HEK293 (cell line): ENCODE measurements at regions not wholly inside any gene's neighbourhood (a gene's known extent, or its start where the extent isn't known, plus 50 kb on each side); places are given as distances from the start of the nearest gene placed in this dataset.

Experiments
- CTCF ChIP-seq: fragments of 450-650 bp; formaldehyde crosslinking; IDR thresholded peaks from 2 replicates; pipeline ENCODE4 v1.5.1; 2016; ENCODE audit warnings: missing biosample characterization, missing genetic modification characterization
- RBAK ChIP-seq: fragments of 450-650 bp; formaldehyde crosslinking; IDR thresholded peaks from 2 replicates; pipeline ENCODE4 v1.5.1; 2016; ENCODE audit warnings: missing biosample characterization, missing genetic modification characterization
- ZNF561 ChIP-seq: fragments of 450-650 bp; IDR thresholded peaks from 2 replicates; pipeline ENCODE4 v1.5.1; 2018; ENCODE audit warnings: missing biosample characterization, missing genetic modification characterization, borderline replicate concordance
- ZNF600 ChIP-seq: fragments of 450-650 bp; formaldehyde crosslinking; IDR thresholded peaks from 2 replicates; pipeline ENCODE4 v1.5.1; 2016; ENCODE audit warnings: missing biosample characterization, missing genetic modification characterization
- ZNF843 ChIP-seq: fragments of 450-650 bp; formaldehyde crosslinking; IDR thresholded peaks from 2 replicates; pipeline ENCODE4 v1.5.1; 2016; ENCODE audit warnings: missing biosample characterization, missing genetic modification characterization

GRCh38 chr5:126348855-126349635, 74.2 kb upstream of the GRAMD2B start:
- TF ChIP-seq RBAK (tag by site-specific recombination) = no peak
- TF ChIP-seq ZNF561 (tag by site-specific recombination) = no peak
- TF ChIP-seq CTCF (tag by site-specific recombination) = no peak
- TF ChIP-seq ZNF843 (tag by site-specific recombination) = no peak
- no peak for TF ChIP-seq ZNF600
